22Rv1 (cell line): ENCODE measurements at regions not wholly inside any gene's neighbourhood (a gene's known extent, or its start where the extent isn't known, plus 50 kb on each side); places are given as distances from the start of the nearest gene placed in this dataset.

Source experiments
- ZFX ChIP-seq: fragments of 450-650 bp; IDR thresholded peaks from 2 replicates; pipeline ENCODE4 v1.6.1; 2017; ENCODE audit warnings: antibody characterized with exemption, borderline replicate concordance
- TF ChIP-seq, protein P1 (sequence below): fragments of 450-650 bp; IDR thresholded peaks from 2 replicates; pipeline ENCODE4 v1.5.1; 2017; ENCODE audit warnings: mild to moderate bottlenecking

DNA sequence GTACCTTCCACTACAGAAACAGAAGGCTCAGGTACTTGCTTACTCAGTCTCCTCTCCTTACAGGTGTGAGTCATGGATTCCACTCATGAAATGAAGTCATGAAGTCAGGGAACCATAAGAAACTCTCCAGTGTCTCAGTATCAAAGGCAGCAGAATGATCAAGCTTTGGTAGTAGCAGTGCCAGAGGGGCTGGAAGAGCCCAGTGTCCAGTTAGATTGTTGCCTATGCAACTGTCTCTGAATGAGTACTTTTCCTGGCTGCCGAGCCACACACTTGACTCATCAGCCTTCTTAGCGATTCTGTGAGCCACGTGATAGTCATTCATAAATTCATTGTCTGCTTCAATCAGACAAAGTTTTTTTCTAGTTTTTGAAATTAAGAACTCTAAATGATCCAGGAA is 52.2 kb upstream of the DTNBP1 start:
- TF ChIP-seq, protein P1, sequence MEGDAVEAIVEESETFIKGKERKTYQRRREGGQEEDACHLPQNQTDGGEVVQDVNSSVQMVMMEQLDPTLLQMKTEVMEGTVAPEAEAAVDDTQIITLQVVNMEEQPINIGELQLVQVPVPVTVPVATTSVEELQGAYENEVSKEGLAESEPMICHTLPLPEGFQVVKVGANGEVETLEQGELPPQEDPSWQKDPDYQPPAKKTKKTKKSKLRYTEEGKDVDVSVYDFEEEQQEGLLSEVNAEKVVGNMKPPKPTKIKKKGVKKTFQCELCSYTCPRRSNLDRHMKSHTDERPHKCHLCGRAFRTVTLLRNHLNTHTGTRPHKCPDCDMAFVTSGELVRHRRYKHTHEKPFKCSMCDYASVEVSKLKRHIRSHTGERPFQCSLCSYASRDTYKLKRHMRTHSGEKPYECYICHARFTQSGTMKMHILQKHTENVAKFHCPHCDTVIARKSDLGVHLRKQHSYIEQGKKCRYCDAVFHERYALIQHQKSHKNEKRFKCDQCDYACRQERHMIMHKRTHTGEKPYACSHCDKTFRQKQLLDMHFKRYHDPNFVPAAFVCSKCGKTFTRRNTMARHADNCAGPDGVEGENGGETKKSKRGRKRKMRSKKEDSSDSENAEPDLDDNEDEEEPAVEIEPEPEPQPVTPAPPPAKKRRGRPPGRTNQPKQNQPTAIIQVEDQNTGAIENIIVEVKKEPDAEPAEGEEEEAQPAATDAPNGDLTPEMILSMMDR, result no peak
- TF ChIP-seq ZFX, result no peak
